ENCODE measurements at regions not wholly inside any gene's neighbourhood (a gene's known extent, or its start where the extent isn't known, plus 50 kb on each side); places are given as distances from the start of the nearest gene placed in this dataset.

- no peak for DNase-seq (ENCODE audit: low spot score)
- Histone ChIP-seq H3K4me2 (ENCODE audit: low read depth, low read length) (no peak overlapping the region), H3K27me3 (ENCODE audit: control insufficient read depth in 1 of 2, insufficient read depth in 2 of 2, low read length in 2 of 2) (peaks cover 1 to 49% of the 10 kb centered on the region in 2 experiments; a peak in 4 of 5 replicates), H3K9me3 (ENCODE audit: low read length) (peaks cover 21% of the 10 kb centered on the region), H2AFZ (ENCODE audit: low read length) (no peak overlapping the region), H3K4me1 (ENCODE audit: insufficient read depth, low read length) (peaks cover 12% of the 10 kb centered on the region), H4K20me1 (ENCODE audit: insufficient read depth, low read length) (no peaks in the 10 kb centered on the region), H3K9ac (ENCODE audit: insufficient read depth, low read depth, low read length) (no peak overlapping the region), H3K36me3 (replicated peaks in 1 of 2; ENCODE audit: control insufficient read depth in 1 of 2, insufficient read depth in 2 of 2, low read length in 2 of 2) (no peaks in the 10 kb centered on the region), H3K27ac (ENCODE audit: extremely low read length, insufficient read depth, low read length) (no peak overlapping the region), H3K4me3 (replicated peaks in 1 of 3; ENCODE audit: insufficient read depth in 1 of 3, low read depth in 2 of 3, low read length in 3 of 3) (no peak overlapping the region), H3K79me2 (ENCODE audit: insufficient read depth, low read length) (no peaks in the 10 kb centered on the region)
- no peak for ATAC-seq
- TF ChIP-seq KMT2A (CRISPR knock-in tag; IDR thresholded peaks at IDR 0.05) = no peak
- TF ChIP-seq, protein P1, sequence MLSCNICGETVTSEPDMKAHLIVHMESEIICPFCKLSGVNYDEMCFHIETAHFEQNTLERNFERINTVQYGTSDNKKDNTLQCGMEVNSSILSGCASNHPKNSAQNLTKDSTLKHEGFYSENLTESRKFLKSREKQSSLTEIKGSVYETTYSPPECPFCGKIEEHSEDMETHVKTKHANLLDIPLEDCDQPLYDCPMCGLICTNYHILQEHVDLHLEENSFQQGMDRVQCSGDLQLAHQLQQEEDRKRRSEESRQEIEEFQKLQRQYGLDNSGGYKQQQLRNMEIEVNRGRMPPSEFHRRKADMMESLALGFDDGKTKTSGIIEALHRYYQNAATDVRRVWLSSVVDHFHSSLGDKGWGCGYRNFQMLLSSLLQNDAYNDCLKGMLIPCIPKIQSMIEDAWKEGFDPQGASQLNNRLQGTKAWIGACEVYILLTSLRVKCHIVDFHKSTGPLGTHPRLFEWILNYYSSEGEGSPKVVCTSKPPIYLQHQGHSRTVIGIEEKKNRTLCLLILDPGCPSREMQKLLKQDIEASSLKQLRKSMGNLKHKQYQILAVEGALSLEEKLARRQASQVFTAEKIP (CRISPR knock-in tag; IDR thresholded peaks at IDR 0.05; ENCODE audit: borderline replicate concordance) = no peak
- no peak for TF ChIP-seq JDP2 (CRISPR knock-in tag; IDR thresholded peaks at IDR 0.05; ENCODE audit: borderline replicate concordance)
- no peak for TF ChIP-seq ZNF670 (CRISPR knock-in tag; IDR thresholded peaks at IDR 0.05; ENCODE audit: borderline replicate concordance)
- no peak for TF ChIP-seq ZNF224 (CRISPR knock-in tag; IDR thresholded peaks at IDR 0.05)
- no peak for TF ChIP-seq ZNF841 (CRISPR knock-in tag; IDR thresholded peaks at IDR 0.05; ENCODE audit: borderline replicate concordance)
- no peak for TF ChIP-seq FOXC1 (CRISPR knock-in tag; IDR thresholded peaks at IDR 0.05; ENCODE audit: borderline replicate concordance)
- TF ChIP-seq, protein P2, sequence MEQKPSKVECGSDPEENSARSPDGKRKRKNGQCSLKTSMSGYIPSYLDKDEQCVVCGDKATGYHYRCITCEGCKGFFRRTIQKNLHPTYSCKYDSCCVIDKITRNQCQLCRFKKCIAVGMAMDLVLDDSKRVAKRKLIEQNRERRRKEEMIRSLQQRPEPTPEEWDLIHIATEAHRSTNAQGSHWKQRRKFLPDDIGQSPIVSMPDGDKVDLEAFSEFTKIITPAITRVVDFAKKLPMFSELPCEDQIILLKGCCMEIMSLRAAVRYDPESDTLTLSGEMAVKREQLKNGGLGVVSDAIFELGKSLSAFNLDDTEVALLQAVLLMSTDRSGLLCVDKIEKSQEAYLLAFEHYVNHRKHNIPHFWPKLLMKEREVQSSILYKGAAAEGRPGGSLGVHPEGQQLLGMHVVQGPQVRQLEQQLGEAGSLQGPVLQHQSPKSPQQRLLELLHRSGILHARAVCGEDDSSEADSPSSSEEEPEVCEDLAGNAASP (CRISPR knock-in tag; IDR thresholded peaks at IDR 0.05; ENCODE audit: borderline replicate concordance) = no peak
- TF ChIP-seq RARA (CRISPR knock-in tag; IDR thresholded peaks at IDR 0.05) = no peak
- no peak for TF ChIP-seq ZNF280B (CRISPR knock-in tag; IDR thresholded peaks at IDR 0.05; ENCODE audit: borderline replicate concordance)
- intact Hi-C loops (cut with micrococcal nuclease; ENCODE audit: unreplicated experiment) (no loop called here), in situ Hi-C loops (cut with HindIII; ENCODE audit: extremely low pct_ligation_motif_present, low pct_unique_long_range_greater_than_20kb) (no loop called here)
- no TSS peak for BruUV-seq (replicated peaks)
- POLR2A ChIA-PET = no interaction called here
- 49% methylated on average over 20 of the region's 20 CpGs for WGBS (ENCODE audit: low lambda C conversion rate)
- CTCF ChIA-PET (ENCODE audit: low intra/inter-chr PET ratio, low total read pairs) = no interaction called here
- no peak for FAIRE-seq
Observed at GRCh38 chr2:381941-382727, 94.2 kb upstream of the ALKAL2 start.

Data from HepG2 (cell line).